Fibroblast of villous mesenchyme (primary cell): ENCODE measurements at regions not wholly inside any gene's neighbourhood (a gene's known extent, or its start where the extent isn't known, plus 50 kb on each side); places are given as distances from the start of the nearest gene placed in this dataset.

Experiments used
- DNase-seq: peaks from one replicate; pipeline ENCODE4 v3.0.0-alpha.2; 2010; ENCODE audit warnings: low read depth
- H3K4me3 ChIP-seq: 2 replicates; pipeline ENCODE4 v1.5.1; 2011; ENCODE audit warnings: low read depth, mild to moderate bottlenecking, low read length
- TF ChIP-seq, protein P1 (sequence below): IDR thresholded peaks from 2 replicates; pipeline ENCODE4 v1.5.1; 2012; ENCODE audit warnings: low read depth, mild to moderate bottlenecking, low read length; ENCODE audit not compliant: insufficient read depth

DNA sequence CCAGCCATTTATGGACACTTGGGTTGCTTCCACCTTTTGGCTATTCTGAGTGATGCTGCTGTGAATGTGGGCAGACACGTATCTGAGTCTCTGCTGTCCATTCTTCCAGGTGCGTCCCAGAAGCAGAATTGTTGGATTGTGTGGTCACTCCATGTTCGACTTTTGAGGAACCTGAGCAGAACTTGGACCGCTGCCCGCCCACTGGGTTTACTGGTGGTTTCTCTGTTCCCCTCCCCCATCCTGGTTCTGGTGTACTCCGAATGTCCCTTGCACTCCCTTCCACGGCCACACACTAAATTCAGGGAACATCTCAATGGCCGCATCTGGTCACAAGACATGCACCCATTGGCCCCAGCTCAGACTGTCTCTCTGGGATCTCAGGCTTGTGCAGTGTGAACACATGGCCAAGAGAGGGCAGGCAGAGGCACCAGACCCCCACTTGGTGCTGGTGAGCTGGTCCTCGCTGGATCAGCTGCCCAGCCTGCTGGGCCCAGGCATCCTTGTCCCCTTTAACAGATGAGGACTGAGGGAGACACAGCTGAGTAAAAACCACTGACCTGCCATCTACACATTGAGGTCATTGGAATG, 565.1 kb downstream of the NPHP4 start:
- TF ChIP-seq, protein P1, sequence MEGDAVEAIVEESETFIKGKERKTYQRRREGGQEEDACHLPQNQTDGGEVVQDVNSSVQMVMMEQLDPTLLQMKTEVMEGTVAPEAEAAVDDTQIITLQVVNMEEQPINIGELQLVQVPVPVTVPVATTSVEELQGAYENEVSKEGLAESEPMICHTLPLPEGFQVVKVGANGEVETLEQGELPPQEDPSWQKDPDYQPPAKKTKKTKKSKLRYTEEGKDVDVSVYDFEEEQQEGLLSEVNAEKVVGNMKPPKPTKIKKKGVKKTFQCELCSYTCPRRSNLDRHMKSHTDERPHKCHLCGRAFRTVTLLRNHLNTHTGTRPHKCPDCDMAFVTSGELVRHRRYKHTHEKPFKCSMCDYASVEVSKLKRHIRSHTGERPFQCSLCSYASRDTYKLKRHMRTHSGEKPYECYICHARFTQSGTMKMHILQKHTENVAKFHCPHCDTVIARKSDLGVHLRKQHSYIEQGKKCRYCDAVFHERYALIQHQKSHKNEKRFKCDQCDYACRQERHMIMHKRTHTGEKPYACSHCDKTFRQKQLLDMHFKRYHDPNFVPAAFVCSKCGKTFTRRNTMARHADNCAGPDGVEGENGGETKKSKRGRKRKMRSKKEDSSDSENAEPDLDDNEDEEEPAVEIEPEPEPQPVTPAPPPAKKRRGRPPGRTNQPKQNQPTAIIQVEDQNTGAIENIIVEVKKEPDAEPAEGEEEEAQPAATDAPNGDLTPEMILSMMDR = no peak
- DNase-seq = no peak
- H3K4me3 ChIP-seq = no peak overlapping the region

DNA sequence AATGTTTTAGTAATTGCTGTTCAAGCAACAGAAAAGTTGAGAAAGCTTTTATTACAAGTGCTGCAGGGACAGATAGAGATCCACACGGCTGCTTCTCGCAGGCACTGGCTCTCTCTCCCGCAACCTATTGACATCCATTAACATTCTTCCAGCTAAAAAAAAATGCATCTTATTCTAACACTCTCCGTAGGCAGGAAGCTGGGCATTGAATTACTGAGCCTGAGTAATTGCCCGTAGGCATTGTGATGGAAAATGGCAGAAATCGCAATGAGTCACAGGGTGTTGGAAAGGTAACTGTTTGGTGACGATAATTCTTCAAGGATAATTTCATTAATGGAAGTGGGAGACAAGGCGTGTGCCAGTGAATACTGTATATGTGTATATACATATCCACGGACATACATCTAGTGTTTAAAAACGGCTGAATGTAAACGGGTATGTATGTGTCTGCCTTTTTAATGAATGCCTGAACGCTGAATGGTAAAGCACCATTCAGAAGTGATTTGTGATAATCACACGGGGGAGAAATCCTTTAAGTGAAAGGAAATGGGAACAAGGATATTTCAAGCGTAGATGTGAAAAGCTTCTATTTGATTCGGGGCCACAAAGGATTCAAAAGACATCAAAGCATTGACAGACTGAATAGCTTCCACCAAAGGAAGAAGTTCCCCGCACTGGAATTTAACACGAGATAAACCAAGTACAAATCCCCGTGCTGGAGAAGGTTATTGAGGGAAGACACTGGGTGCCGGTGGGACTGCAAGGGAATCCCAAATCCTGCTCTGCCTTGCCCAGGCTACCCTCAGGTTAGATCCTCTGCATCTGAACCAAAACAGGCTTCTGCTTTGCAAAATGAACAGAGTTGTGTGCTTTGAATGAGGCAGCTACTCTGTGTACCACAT, 567.2 kb downstream of the NPHP4 start:
- no peak overlapping the region for H3K4me3 ChIP-seq
- TF ChIP-seq, protein P1 = no peak
- DNase-seq = no peak

DNA sequence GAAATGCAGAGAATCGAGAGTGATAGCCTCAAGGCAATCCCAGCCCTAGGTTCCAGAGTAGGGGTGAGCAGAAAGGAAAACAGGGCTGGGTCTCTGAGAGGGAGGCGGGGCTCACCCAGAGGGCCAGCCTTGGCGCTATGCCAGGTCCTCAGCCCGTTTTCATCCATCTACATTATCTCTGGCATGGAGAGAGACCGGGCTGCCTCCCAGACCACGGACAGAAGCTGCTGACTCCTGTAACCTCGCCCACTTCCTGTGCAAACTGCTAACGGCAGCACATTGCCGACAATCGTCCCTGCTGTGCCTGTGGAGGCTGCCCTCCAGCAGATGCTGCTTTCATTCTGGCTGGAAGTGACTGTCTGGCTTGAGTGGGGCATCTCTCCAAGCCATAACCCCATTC, 569.1 kb downstream of the NPHP4 start:
- no peak for DNase-seq
- no peak overlapping the region for H3K4me3 ChIP-seq
- TF ChIP-seq, protein P1 = no peak

DNA sequence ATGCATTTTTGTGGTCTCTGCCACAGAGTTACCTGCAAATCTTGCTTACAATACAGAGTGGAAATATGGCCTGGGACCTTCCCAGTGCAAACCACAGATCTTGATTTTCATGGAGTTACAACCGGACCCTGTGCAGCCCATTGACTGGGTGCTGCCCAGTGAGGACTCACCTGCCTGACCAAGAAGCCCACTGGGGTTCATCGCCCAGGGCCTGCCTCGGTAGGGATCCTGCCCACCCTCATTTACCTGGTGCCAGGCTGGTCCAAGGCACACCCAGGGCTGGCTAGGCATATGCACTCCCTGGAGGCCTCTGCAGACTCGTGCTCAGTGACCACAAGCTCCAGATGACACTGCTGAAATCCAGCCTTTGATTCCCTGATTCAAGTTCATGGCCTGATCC, 572.7 kb downstream of the NPHP4 start:
- DNase-seq = no peak
- no peak overlapping the region for H3K4me3 ChIP-seq
- TF ChIP-seq, protein P1 = no peak

DNA sequence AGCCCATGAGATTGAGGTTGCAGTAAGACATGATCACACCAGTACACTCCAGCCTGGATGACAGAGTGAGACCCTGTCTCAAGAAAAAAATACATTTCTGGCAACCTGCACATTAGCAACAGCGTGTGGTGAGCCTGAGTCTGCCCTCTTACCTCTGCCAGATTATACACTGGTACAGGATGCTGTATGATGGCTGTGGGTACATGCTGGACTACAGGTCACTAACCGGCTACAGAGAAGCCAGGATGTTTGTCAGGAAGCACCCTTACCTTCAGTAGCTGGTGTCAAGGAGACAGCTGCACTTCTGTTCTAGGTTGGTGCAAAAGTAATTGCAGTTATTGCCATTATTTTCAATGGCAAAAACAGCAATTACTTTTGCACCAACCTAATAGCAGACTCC, 575.7 kb downstream of the NPHP4 start:
- TF ChIP-seq, protein P1 = no peak
- DNase-seq = no peak
- H3K4me3 ChIP-seq = no peak overlapping the region

DNA sequence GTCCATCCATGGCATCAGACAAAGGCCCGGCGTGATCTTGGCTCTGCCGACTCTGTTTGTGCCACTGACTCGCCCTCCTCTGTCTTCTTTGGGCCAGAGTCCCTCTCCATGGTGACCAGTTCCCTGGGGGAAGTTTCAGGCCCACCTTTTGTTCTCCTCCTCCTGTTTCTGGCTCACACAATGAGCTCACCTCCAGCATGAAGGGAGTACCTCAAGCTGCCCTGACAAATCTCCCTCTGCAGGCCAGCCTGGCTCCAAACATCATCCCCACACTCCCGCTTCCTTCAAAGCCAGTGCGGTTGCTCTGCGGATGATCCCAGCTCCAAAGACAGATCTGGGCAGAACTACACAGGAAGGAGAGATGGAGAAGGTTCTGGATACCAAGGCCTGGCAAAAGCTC, 576.6 kb downstream of the NPHP4 start:
- TF ChIP-seq, protein P1 = no peak
- no peak for DNase-seq
- no peak overlapping the region for H3K4me3 ChIP-seq
